NB4 (cell line): ENCODE measurements at regions not wholly inside any gene's neighbourhood (a gene's known extent, or its start where the extent isn't known, plus 50 kb on each side); places are given as distances from the start of the nearest gene placed in this dataset.

Experiments
- MYC ChIP-seq: IDR thresholded peaks from 2 replicates; pipeline ENCODE4 v1.6.1; 2011; ENCODE audit warnings: low read depth, low read length
- POLR2A ChIP-seq: IDR thresholded peaks from 2 replicates; pipeline ENCODE4 v1.6.1; 2011; ENCODE audit warnings: mild to moderate bottlenecking; ENCODE audit not compliant: insufficient read length; ENCODE audit errors: extremely low read depth
- TF ChIP-seq, protein P1 (sequence below): IDR thresholded peaks from one replicate; pipeline ENCODE4 v1.5.1; 2012; ENCODE audit warnings: low read depth, low read length

DNA sequence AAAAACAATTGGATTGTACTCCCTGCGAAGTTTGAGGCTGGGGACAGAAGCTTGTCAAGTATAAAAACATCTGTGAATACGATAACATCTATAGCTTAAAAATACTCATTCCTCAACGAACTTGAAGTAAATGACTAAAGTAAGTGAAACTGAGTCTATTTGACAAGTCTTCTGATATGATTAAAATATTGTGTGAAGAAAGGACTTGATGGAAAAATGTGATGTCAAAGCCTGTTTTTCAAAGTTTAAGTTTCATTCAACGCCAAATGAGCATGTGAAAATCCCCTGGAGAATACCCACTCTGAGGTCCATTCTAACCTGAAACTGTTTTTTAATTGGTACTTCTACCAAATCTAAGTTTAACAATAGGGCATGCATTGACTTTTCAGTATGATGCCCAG is 122.3 kb upstream of the MDFIC start:
- TF ChIP-seq, protein P1, sequence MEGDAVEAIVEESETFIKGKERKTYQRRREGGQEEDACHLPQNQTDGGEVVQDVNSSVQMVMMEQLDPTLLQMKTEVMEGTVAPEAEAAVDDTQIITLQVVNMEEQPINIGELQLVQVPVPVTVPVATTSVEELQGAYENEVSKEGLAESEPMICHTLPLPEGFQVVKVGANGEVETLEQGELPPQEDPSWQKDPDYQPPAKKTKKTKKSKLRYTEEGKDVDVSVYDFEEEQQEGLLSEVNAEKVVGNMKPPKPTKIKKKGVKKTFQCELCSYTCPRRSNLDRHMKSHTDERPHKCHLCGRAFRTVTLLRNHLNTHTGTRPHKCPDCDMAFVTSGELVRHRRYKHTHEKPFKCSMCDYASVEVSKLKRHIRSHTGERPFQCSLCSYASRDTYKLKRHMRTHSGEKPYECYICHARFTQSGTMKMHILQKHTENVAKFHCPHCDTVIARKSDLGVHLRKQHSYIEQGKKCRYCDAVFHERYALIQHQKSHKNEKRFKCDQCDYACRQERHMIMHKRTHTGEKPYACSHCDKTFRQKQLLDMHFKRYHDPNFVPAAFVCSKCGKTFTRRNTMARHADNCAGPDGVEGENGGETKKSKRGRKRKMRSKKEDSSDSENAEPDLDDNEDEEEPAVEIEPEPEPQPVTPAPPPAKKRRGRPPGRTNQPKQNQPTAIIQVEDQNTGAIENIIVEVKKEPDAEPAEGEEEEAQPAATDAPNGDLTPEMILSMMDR, result no peak
- TF ChIP-seq POLR2A, result no peak
- TF ChIP-seq MYC, result no peak
